ENCODE measurements at regions not wholly inside any gene's neighbourhood (a gene's known extent, or its start where the extent isn't known, plus 50 kb on each side); places are given as distances from the start of the nearest gene placed in this dataset.
A peak's percentile ranks its signal among the peaks of the same experiment; 100 is the strongest.
"Not testable (repeated sequence)": the region's sequence is repeated elsewhere in the genome, so short reads cannot be mapped to it uniquely, and the experiment has no call there.

GRCh38 chr1:116185161-116185701 is 74.0 kb downstream of the MAB21L3 start:
- DNase-seq, result no peak

- no peak for DNase-seq
Observed at GRCh38 chr1:116189481-116189880, 78.3 kb downstream of the MAB21L3 start.

GRCh38 chr1:116191294-116191693 is 80.1 kb downstream of the MAB21L3 start:
- DNase-seq, result no peak

GRCh38 chr1:116193768-116194167 is 82.6 kb downstream of the MAB21L3 start:
- DNase-seq, result no peak

GRCh38 chr1:116194568-116194967 is 83.4 kb downstream of the MAB21L3 start:
- DNase-seq, result no peak

- no peak for DNase-seq
Observed at GRCh38 chr1:116195077-116195868, 84.1 kb downstream of the MAB21L3 start.

GRCh38 chr1:116200343-116200742 is 89.1 kb downstream of the MAB21L3 start:
- not testable (repeated sequence) for DNase-seq

GRCh38 chr1:116201911-116202310 is 90.7 kb downstream of the MAB21L3 start:
- DNase-seq, result no peak

- DNase-seq, result peak in 1 of 14 donors; percentile 81
Observed at GRCh38 chr1:116203181-116203723, 92.1 kb downstream of the MAB21L3 start.

- DNase-seq, result no peak
Observed at GRCh38 chr1:116203920-116204319, 92.7 kb downstream of the MAB21L3 start.

GRCh38 chr1:116205941-116206679 is 94.9 kb downstream of the MAB21L3 start:
- DNase-seq, result no peak

GRCh38 chr1:116207126-116207735 is 96.0 kb downstream of the MAB21L3 start:
- peak in 1 of 14 donors; percentile 10 for DNase-seq

GRCh38 chr1:116208136-116208535 is 96.9 kb downstream of the MAB21L3 start:
- DNase-seq, result peak in 1 of 14 donors; percentile 22

- no peak for DNase-seq
Observed at GRCh38 chr1:116211294-116211693, 100.1 kb downstream of the MAB21L3 start.

- no peak for DNase-seq
Observed at GRCh38 chr1:116218922-116219321, 107.7 kb downstream of the MAB21L3 start.

- no peak for DNase-seq
Observed at GRCh38 chr1:116219651-116220434, 108.6 kb downstream of the MAB21L3 start.

GRCh38 chr1:116224111-116224510 is 112.9 kb downstream of the MAB21L3 start:
- DNase-seq, result no peak

GRCh38 chr1:116224561-116224960 is 113.4 kb downstream of the MAB21L3 start:
- DNase-seq, result no peak

- DNase-seq, result no peak
Observed at GRCh38 chr1:116226017-116226416, 114.8 kb downstream of the MAB21L3 start.

GRCh38 chr1:116228511-116228910 is 117.3 kb downstream of the MAB21L3 start:
- no peak for DNase-seq

GRCh38 chr1:116230712-116231111 is 119.5 kb downstream of the MAB21L3 start:
- DNase-seq, result no peak

- DNase-seq, result no peak
Observed at GRCh38 chr1:116231752-116232151, 120.6 kb downstream of the MAB21L3 start.
